ENCODE measurements at regions not wholly inside any gene's neighbourhood (a gene's known extent, or its start where the extent isn't known, plus 50 kb on each side); places are given as distances from the start of the nearest gene placed in this dataset.
"Not testable (repeated sequence)": the region's sequence is repeated elsewhere in the genome, so short reads cannot be mapped to it uniquely, and the experiment has no call there.

- Mint-ChIP-seq H3K9me3 (ENCODE audit: low read depth) (peaks cover under 1% of the 10 kb centered on the region), H3K27me3 (no peaks in the 10 kb centered on the region), H3K4me1 (ENCODE audit: low read depth) (no peaks in the 10 kb centered on the region), H3K27ac (no peak overlapping the region), H3K4me3 (no peak overlapping the region), H3K36me3 (no peaks in the 10 kb centered on the region)
Observed at GRCh38 chr2:128414351-128414750, 95.7 kb upstream of the HS6ST1 start.

GRCh38 chr2:128414946-128415778, 96.5 kb upstream of the HS6ST1 start:
- Mint-ChIP-seq H3K9me3 (ENCODE audit: low read depth) (peaks cover 6% of the 10 kb centered on the region), H3K27ac (no peak overlapping the region), H3K36me3 (peaks cover 3% of the 10 kb centered on the region), H3K4me3 (no peak overlapping the region), H3K27me3 (no peaks in the 10 kb centered on the region), H3K4me1 (ENCODE audit: low read depth) (no peaks in the 10 kb centered on the region)

GRCh38 chr2:128415779-128416061, 97.1 kb upstream of the HS6ST1 start:
- Mint-ChIP-seq H3K27me3 (no peaks in the 10 kb centered on the region), H3K27ac (no peak overlapping the region), H3K4me1 (ENCODE audit: low read depth) (no peaks in the 10 kb centered on the region), H3K36me3 (peaks cover 3% of the 10 kb centered on the region), H3K9me3 (ENCODE audit: low read depth) (peaks cover 6% of the 10 kb centered on the region), H3K4me3 (no peak overlapping the region)

GRCh38 chr2:128416109-128416785, 97.6 kb upstream of the HS6ST1 start:
- peaks cover 3% of the 10 kb centered on the region for H3K36me3 Mint-ChIP-seq
- H3K9me3 Mint-ChIP-seq (ENCODE audit: low read depth) = peaks cover 6% of the 10 kb centered on the region
- no peak overlapping the region for H3K4me3 Mint-ChIP-seq
- H3K27me3 Mint-ChIP-seq = no peaks in the 10 kb centered on the region
- H3K4me1 Mint-ChIP-seq (ENCODE audit: low read depth) = no peaks in the 10 kb centered on the region
- H3K27ac Mint-ChIP-seq = no peak overlapping the region

GRCh38 chr2:128416806-128417205, 98.1 kb upstream of the HS6ST1 start:
- H3K36me3 Mint-ChIP-seq = peaks cover 3% of the 10 kb centered on the region
- H3K27ac Mint-ChIP-seq = no peak overlapping the region
- H3K4me3 Mint-ChIP-seq = no peak overlapping the region
- no peaks in the 10 kb centered on the region for H3K4me1 Mint-ChIP-seq (ENCODE audit: low read depth)
- peaks cover 6% of the 10 kb centered on the region for H3K9me3 Mint-ChIP-seq (ENCODE audit: low read depth)
- no peaks in the 10 kb centered on the region for H3K27me3 Mint-ChIP-seq

GRCh38 chr2:128417264-128417663, 98.6 kb upstream of the HS6ST1 start:
- not testable (repeated sequence) for H3K27me3 Mint-ChIP-seq; H3K27ac Mint-ChIP-seq; H3K4me3 Mint-ChIP-seq; H3K36me3 Mint-ChIP-seq; H3K4me1 Mint-ChIP-seq (ENCODE audit: low read depth); H3K9me3 Mint-ChIP-seq (ENCODE audit: low read depth)

- Mint-ChIP-seq H3K36me3 (peaks cover 3% of the 10 kb centered on the region), H3K4me1 (ENCODE audit: low read depth) (no peaks in the 10 kb centered on the region), H3K27ac (no peak overlapping the region), H3K27me3 (peaks cover 2% of the 10 kb centered on the region), H3K9me3 (ENCODE audit: low read depth) (peaks cover 6% of the 10 kb centered on the region), H3K4me3 (no peak overlapping the region)
Observed at GRCh38 chr2:128420131-128420530, 101.5 kb upstream of the HS6ST1 start.

- peaks cover 6% of the 10 kb centered on the region for H3K9me3 Mint-ChIP-seq (ENCODE audit: low read depth)
- no peak overlapping the region for H3K27ac Mint-ChIP-seq
- H3K36me3 Mint-ChIP-seq = peaks cover 3% of the 10 kb centered on the region
- H3K27me3 Mint-ChIP-seq = peaks cover 2% of the 10 kb centered on the region
- no peak overlapping the region for H3K4me3 Mint-ChIP-seq
- H3K4me1 Mint-ChIP-seq (ENCODE audit: low read depth) = no peaks in the 10 kb centered on the region
Observed at GRCh38 chr2:128420776-128421175, 102.1 kb upstream of the HS6ST1 start.

- H3K27me3 Mint-ChIP-seq = peaks cover 2% of the 10 kb centered on the region
- H3K4me3 Mint-ChIP-seq = no peak overlapping the region
- H3K4me1 Mint-ChIP-seq (ENCODE audit: low read depth) = no peaks in the 10 kb centered on the region
- no peak overlapping the region for H3K27ac Mint-ChIP-seq
- peaks cover 3% of the 10 kb centered on the region for H3K36me3 Mint-ChIP-seq
- H3K9me3 Mint-ChIP-seq (ENCODE audit: low read depth) = peaks cover 6% of the 10 kb centered on the region
Observed at GRCh38 chr2:128421286-128421685, 102.6 kb upstream of the HS6ST1 start.

GRCh38 chr2:128421861-128422311, 103.2 kb upstream of the HS6ST1 start:
- H3K27me3 Mint-ChIP-seq = peaks cover 2% of the 10 kb centered on the region
- H3K27ac Mint-ChIP-seq = no peak overlapping the region
- H3K36me3 Mint-ChIP-seq = peaks cover 3% of the 10 kb centered on the region
- H3K4me1 Mint-ChIP-seq (ENCODE audit: low read depth) = no peaks in the 10 kb centered on the region
- peaks cover 6% of the 10 kb centered on the region for H3K9me3 Mint-ChIP-seq (ENCODE audit: low read depth)
- no peak overlapping the region for H3K4me3 Mint-ChIP-seq

GRCh38 chr2:128422571-128422970, 103.9 kb upstream of the HS6ST1 start:
- no peak overlapping the region for H3K4me3 Mint-ChIP-seq
- H3K9me3 Mint-ChIP-seq (ENCODE audit: low read depth) = peaks cover 6% of the 10 kb centered on the region
- no peak overlapping the region for H3K27ac Mint-ChIP-seq
- H3K36me3 Mint-ChIP-seq = peaks cover 3% of the 10 kb centered on the region
- H3K4me1 Mint-ChIP-seq (ENCODE audit: low read depth) = no peaks in the 10 kb centered on the region
- H3K27me3 Mint-ChIP-seq = peaks cover 3% of the 10 kb centered on the region

- H3K27me3 Mint-ChIP-seq = peaks cover 4% of the 10 kb centered on the region
- no peak overlapping the region for H3K27ac Mint-ChIP-seq
Observed at GRCh38 chr2:128423788-128424165, 105.1 kb upstream of the HS6ST1 start.

GRCh38 chr2:128424406-128425171, 105.9 kb upstream of the HS6ST1 start:
- no peak overlapping the region for H3K27ac Mint-ChIP-seq
- peaks cover 4% of the 10 kb centered on the region for H3K27me3 Mint-ChIP-seq
- no peak overlapping the region for H3K4me3 Mint-ChIP-seq

More at GRCh38 chr2:128423788-128424165, 105.1 kb upstream of the HS6ST1 start:
- Mint-ChIP-seq H3K4me3 (no peak overlapping the region), H3K36me3 (peaks cover 3% of the 10 kb centered on the region), H3K9me3 (ENCODE audit: low read depth) (peaks cover 9% of the 10 kb centered on the region), H3K4me1 (ENCODE audit: low read depth) (no peaks in the 10 kb centered on the region)

GRCh38 chr2:128425216-128425615, 106.5 kb upstream of the HS6ST1 start:
- Mint-ChIP-seq H3K27ac (no peak overlapping the region), H3K9me3 (ENCODE audit: low read depth) (peaks cover 14% of the 10 kb centered on the region), H3K27me3 (peaks cover 4% of the 10 kb centered on the region), H3K4me1 (ENCODE audit: low read depth) (no peaks in the 10 kb centered on the region), H3K4me3 (no peak overlapping the region), H3K36me3 (no peaks in the 10 kb centered on the region)

More at GRCh38 chr2:128424406-128425171, 105.9 kb upstream of the HS6ST1 start:
- Mint-ChIP-seq H3K9me3 (ENCODE audit: low read depth) (peaks cover 11% of the 10 kb centered on the region), H3K36me3 (peaks cover 1% of the 10 kb centered on the region), H3K4me1 (ENCODE audit: low read depth) (no peaks in the 10 kb centered on the region)
